Pons (tissue), 1 donor: ENCODE measurements at regions not wholly inside any gene's neighbourhood (a gene's known extent, or its start where the extent isn't known, plus 50 kb on each side); places are given as distances from the start of the nearest gene placed in this dataset.
"Not testable (repeated sequence)": the region's sequence is repeated elsewhere in the genome, so short reads cannot be mapped to it uniquely, and the experiment has no call there.

Experiments
- DNase-seq: peaks from one replicate; pipeline ENCODE4 v3.0.0-alpha.2; 2016; ENCODE audit warnings: low spot score

DNA sequence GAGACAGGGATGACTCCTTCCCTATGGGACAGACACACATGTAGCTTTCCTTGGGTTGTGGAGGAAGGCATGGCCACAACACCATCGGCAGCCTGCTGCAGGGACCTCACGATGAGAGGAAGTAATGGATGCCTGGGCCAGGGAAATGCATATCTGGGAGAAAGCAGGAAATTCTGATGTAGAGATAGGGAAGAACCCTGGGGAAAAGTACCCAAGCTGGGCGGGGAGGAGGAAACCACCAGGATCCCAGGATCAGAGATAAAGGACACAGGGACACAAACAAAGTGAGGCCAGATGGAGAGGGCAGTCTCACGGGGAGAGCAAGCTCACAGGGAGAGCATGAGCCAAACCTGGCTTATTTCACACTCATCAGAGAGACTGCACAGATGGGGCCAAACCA lies 294.7 kb upstream of the TEKT4 start:
- DNase-seq, result not testable (repeated sequence)

DNA sequence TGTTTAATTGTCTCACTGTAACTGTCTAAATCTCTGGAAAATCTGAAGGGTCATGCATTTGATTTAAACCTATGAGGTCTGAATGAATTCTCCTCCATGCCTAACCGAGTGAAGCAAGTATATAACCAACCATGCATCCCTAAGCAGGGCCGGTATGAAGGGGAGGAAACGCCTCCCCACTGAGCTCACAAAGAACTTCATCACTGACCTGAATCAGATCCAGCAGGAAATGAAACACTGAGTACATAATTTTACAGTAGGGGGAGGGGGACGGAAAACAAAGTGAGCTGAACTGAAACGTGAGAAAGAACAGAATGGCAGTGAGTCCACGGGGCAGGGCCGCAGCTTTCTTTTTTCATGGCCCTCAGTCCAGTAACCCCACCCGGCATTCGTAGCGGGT lies 294.1 kb upstream of the TEKT4 start:
- not testable (repeated sequence) for DNase-seq

DNA sequence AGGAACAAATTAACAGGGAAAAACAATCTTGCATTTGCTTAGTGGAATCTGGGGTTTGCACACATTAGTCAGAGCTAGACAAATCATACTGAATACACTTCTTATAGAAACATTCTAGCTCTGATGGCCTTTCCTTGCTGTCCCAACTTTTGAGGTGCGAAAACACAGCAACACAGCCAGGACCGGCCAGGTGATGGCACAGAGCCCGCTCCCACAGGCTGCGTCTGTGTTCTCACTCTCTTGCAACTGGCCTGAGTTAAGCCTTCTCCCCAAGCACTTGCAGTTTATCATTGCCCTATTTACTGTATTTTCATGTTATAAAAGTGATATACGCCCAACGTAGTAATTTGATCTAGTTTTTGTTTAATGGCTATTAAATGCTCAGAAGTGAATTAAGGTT lies 292.0 kb upstream of the TEKT4 start:
- DNase-seq, result not testable (repeated sequence)

DNA sequence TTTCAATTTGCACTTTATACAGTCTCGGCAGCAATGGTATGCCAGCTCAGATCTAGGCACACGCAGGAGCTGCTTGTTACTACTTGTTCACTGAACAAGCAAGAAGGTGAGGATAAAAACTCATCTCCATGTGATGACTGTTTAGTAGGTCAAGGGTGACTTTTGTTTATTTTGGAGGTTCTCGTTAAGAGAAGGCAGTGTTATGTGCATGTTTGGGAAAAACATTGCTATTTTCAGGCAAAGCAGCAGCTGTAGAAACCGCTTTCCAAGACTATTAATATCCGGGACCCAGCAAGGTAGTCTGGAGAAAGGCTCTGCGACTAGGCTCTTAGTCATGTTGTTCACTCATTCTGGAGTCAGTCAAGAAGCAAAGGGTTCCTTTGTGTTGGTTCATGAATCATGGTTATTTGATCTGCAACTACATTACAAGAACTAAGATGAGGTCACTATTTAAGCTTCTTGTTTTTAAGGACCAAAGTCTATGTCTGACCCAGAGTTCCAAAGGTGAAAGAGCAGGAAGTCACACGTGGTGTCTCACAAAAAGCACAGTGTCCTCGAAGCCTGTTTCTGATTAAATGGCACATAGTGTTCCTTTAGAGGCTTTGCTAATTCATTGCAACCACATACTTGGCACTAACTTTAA lies 288.0 kb upstream of the TEKT4 start:
- DNase-seq, result not testable (repeated sequence)

DNA sequence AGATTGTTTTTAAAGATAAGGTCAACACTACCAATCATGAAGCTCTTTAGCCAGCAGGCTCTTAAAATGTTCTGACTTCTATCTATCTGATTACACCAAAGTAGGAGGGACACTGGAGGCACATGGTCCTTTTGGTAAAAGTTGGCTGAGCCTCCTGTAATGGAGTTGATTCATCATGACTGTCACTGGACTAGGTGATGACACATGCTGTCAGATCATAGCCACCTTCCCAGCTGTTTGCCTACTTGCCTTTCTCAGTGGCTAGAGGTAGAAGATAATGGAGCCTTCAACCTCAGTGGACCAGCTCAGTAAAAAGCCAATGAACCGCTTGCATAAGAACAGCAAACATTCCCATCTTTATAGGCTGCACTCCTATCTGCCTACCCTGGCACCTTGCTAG lies 286.7 kb upstream of the TEKT4 start:
- not testable (repeated sequence) for DNase-seq

DNA sequence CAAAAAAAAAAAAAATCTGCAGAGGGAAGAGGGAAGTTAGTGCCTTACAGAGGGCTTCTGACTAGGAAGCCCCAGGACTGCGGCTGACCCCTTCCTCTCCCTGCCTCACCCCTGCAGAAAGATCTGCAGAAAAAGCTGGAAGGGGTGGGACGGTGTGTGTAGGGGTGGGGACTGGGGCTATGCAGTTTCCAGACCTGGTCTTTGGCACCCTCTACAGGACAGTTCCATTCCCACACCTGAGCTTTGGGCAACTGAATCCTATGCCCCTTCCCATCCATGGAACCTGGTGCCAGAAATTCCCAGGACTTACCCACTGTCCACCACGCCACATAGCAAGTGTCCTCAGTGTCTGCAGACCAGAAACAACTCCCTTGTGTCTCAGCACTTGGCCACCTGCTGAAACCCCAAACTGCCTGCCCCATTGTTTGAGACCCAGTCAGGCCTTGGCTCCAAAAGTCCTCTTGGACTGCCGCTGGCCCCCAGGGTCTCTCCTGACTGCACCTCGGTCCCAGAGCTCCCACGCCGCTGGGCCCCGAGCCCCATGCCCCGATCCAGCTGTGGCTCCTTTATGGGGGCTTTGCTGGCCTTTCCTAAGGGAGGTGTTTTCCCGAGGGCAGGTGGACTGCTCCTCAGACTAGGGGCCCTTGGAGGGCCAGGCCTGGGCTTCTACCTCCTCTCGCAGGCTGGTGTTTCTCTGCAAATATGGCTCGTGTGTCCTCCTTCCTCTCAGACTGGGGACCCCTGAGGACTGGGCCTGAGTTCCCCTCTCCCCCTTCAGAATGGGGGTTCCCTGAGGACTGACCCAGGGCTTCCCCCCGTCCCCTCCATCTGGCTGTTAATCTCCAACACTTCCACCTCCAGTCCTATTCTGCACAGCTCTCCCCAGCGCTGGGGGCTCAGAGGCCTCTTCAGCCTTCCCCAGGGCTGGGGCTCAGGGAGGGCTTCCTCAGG lies 284.9 kb upstream of the TEKT4 start:
- DNase-seq, result not testable (repeated sequence)

DNA sequence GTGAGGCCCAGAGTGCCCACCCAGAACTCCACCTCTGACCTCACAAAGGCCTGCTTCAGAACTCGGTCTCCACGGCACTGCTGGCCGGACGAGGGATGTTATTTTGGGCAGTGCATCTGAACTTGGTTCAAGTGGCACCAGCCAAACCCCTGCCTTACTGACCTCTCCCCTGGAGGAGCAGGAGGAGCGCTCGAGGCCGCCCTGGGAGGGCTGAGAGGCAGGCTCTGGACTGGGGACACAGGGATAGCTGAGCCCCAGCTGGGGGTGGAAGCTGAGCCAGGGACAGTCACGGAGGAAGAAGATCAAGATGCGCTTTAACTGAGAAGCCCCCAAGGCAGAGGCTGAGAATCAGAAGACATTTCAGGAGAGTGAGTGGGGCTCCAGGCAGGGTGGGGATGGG lies 284.2 kb upstream of the TEKT4 start:
- not testable (repeated sequence) for DNase-seq

DNA sequence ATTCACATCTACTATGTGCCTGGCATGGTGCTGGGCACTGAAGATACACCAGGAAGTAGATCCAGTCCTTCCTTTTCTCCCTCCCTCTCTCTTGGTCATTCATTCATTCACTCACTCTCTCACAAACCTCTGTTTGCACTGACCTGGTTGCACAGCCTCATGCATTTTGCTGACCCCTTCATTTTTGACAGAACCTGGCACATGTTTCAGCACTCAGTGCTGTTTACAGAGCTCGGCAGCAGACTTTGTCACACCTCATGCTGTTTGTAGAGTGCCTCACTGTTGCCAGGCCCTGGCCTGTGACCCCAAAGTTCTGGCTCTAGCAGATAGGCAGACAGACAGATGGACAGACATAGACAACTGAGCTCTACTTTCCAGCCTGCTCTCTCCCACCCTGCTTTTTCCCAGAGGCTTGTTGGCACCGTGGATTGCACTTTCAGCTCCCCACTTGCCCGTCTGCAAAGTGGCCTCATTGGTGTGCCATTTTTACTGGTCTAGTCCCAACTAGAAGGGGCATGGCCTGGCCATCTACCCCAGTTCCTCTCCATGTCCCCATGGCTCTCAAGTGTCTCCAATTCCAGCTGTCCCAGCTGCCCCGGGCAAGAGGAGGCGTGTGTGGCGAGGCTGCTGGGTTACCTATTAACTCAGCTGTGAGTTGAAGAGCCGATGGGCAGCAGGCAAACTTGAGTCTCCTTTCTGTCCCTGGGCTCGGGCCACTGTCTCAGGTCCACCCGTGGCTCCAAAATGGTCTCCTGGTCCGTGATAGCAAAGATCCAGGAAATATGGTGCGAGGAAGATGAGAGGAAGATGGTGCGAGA lies 277.0 kb upstream of the TEKT4 start:
- not testable (repeated sequence) for DNase-seq

DNA sequence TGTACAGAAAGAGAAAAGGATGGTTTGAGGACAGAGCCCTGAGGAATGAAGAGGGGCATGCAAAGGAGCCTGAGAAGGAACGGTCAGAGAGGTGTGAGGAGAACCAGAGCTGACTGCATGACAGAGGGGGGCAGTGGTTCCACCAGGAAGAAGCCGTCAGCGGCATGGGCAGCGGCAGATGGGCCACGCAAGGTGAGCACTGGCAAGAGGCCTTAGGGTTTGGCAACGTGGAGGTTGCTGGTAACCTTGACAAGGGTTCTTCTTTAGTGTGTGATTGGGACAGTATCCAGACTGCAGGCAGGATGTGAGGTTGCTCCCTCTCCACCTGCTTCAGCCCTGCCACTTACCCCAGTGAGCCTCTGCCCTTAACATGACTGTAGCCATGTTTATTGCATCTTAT lies 275.3 kb upstream of the TEKT4 start:
- DNase-seq, result not testable (repeated sequence)

DNA sequence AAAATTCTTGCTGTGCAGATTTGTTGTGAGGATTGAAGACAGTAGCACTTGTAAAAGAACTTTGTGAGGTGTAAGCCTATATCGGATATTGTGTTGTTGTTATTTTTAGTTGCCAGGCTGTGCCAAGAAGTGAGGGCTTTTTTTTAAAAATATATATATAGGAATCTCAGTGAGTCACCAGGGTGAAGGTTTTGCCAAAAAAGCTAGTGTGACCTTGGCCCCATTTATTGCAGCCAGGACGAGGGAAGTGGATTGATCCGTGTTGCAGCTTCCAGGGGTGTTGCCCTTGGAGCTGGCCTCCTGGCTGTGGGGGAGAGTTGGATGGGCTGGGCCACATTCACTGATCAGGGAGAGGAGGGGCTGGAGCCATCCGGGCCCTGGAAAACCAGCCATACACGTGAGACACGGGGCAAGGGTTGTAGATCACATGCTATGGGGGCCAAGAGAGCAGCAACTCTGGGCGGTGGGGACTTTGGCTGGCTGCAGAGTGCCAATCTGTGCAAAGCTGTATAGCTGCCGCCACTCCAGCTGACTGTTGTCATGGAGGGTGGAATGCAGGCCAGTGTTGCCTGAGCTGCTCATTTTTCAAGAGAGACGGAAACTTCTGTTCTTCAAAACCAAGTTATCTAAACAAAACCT lies 273.0 kb upstream of the TEKT4 start:
- DNase-seq, result not testable (repeated sequence)

DNA sequence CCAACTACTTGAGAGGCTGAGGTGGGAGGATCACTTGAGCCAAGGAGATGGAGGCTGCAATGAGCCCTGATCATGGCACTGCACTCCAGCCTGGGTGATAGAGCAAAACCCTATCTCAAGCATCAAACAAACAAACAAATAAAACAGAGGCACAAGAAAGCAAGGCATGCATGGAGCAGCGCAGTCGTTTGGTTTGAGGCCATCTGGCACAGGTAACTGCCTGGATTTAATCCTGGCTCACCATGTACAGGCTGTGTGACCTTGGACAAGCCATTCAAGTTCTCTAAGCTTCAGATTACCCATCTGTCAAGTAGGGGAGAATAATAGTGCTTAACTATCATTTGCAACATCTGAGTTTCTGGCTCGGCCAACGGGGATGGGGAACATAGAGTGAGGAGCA lies 270.3 kb upstream of the TEKT4 start:
- not testable (repeated sequence) for DNase-seq

DNA sequence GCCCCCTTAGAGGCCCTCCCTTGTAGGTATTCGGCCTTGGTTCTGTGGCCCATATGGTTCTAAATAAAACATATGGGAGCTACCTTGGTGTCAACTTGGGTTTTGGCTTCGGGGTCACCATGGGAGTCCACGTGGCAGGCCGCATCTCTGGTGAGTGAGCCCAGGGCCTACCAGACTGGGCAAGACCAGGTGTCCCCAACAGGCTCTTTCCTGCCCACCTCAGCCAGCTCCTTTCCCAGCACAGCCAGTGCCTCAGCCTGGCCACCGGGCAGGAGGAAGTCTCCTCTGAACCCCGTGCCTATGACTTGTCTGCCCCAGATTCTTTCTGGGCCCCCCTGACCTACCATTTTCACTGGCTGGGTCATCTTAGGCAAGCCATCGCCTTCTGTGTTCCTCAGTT lies 268.8 kb upstream of the TEKT4 start:
- no peak for DNase-seq

DNA sequence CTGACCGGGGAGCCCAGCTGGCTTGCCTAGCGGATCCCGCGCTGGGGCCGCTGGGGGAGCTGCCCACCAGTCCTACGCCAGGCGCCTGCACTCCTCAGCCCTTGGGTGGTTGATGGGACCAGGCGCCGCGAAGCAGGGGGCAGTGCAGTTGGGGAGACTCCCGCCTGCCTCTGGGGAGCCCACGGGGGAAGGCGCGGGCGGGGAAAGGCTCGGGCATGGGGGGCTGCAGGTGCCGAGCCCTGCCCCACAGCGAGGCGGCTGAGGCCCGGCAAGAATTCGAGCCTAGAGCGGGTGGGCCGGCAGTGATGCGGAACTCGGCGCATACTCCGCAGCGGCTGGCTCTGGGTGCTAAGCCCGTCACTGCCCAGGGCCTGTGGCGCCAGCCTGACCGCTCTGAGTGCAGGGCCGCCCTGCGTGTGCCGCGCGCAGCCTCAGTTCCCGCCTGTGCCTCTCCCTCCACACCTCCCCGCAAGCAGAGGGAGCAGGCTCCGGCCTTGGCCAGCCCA lies 249.1 kb upstream of the TEKT4 start:
- no peak for DNase-seq

DNA sequence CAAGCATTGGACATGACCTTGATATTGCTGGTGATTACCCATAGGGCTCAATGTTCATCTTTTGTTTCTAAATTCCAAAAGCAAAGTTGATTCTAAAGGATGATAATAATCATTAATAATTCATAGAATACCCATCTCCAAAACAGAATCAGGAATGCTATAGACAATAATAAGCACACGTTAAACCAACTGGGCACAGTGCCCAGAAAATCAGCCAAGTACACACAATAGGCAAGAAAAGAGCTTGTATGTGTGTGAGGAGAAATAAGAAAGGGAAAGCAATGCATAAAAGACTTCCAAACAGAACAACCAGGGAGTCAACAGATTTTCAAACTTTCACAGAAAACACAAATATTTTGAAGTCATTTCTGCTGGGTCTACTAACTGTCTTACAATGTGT lies 242.3 kb upstream of the TEKT4 start:
- not testable (repeated sequence) for DNase-seq

DNA sequence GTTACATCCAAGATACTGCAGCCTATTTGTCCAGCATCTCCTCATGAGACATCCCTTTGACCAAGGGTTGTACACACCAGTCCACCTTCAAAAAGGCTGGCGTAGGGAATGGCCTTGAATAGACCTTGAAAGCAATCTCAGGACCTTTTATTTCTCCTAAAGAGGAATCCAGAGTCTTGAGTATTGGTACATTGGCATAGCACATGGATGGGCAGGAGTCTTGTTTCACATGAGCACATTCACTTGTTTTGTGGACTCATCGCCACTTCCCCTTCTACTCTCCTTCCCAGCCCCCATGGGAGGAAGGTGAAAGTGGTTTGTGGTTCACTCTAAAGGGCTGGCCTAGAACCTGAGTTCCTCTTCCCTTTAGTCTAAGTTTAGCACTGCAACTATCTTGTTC lies 229.8 kb upstream of the TEKT4 start:
- not testable (repeated sequence) for DNase-seq

DNA sequence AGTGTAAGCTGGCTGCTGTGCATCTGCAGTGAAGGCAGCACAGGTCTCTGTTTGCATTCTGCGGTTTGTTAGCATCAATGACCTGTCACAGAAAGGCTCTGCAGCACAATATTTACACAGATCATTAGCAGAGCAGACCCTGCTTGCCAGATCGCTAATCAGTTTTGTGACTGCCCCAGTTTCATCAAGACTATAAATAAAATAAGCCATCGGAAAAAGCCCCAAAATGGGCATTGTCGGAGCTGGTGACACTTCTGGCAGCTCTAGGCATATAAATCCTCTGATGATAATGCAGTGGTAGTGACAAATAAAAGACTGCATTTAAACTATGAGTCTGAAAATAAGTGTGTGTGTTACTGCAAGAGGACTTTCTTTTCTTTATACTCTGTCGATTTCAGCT lies 219.1 kb upstream of the TEKT4 start:
- not testable (repeated sequence) for DNase-seq

DNA sequence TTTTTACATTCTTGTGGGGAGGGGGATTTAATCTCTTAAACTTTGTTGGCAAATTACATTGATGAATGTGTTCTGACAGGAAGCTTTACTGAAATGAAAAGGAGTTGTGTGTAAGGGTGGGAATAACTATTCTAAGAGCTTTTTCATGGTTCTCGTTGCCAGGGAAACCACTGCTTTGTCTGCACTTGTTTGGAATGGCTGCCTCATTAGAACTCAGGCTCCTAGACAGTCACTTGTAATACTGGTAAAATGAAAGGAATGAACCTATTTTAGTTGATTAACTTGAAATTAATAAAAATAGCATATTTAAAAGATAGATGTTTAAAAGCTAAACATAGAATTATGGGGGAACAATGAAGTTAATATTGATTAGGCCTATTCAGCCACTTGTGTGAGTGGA lies 201.4 kb upstream of the TEKT4 start:
- DNase-seq, result not testable (repeated sequence)

DNA sequence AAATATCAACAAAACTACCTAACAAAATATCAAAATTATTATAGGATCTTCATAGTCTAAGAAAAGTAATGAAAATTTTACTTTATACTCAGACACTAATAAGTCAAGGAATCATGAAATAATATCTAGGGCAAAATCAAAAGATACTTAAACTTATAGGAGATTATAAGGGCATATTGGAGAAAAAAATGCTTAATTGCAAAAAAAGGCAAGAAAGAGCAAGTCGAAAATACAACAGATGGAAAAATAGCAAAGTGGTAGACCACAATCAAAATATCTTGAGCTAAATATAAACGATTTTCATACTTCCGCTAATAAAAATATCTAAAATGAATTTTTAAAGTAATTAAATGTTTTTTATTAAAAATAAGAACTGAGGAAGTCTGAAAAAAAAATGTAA lies 177.0 kb upstream of the TEKT4 start:
- not testable (repeated sequence) for DNase-seq

DNA sequence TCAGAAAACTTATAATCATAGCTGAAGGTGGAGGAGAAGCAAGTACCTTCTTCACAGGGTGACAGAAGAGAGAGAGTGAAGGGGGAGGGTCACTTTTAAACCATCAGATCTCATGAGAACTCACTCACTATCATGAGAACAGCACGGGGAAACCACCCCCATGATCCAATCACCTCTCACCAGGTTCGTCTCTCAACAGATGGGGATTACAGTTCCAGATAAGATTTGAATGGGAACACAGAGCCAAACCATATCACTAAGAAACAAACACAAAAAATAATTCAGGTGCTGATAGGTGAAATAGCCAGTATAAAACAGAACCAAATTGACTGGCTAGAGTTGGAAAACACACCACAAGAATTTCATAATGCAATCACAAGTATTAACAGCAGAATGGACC lies 162.2 kb upstream of the TEKT4 start:
- not testable (repeated sequence) for DNase-seq

DNA sequence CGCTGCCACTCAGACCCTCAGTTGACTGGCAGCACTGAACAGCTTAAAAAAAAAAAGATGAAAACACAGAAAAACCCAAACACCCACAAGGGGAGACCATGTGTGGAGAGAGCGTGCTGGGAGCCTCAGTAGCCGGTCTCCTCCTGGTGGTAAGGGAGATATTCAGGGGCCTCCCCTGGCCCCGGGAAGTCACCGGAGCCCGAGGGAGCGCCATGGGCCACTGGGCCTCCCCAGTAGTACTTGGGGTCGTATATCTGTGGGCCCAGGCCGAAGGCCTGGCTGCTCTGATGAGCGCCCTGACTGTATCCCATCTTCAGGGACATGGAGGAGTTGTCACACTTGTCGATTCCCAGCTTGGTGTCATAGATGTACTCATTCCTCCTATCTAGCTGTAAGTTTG lies 145.7 kb upstream of the TEKT4 start:
- no peak for DNase-seq

DNA sequence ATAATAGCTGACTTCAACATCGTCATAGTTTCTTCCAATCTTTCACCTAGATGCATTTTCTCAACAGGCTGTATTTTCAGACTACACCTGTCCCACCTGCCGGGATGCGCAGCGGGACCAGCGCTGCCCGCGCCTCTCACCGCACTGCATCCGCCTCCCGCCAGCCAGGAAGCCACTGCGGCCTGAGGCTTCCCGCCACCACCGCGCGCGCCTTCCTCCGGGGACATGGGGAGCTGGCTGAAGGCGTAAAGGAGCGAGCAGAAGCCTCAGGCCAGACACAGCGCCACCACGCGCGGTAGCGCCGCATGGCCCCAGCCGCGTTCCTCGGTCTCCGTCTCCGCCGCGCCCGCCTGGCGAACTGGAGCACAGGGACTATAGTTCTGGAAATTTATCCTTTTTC lies 135.7 kb upstream of the TEKT4 start:
- DNase-seq, result not testable (repeated sequence)

DNA sequence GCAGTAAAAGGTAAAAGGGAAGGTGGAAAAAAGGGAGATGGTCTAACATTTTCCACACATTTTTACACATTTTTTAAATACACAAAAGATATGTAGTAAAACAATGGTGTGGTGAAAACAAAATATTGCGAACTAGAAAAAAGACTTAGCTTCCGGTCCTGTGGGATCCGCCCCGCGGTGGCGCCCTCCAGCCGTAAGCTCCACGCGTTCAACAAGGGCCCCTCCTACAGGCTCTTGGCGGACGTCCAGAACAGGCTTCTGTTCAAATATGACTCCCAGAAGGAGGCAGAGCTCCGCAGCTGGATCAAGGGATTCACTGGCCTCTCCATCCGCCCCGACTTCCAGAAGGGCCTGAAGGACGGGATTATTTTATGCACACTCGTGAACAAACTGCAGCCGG lies 134.1 kb upstream of the TEKT4 start:
- not testable (repeated sequence) for DNase-seq
